Activated CD4-positive, alpha-beta T cell treated with anti-CD3 and anti-CD28 coated beads, Interleukin-2, Interleukin-6, amounts not matched to agents 100 ng/mL and 50 ng/mL, durations not matched to agents 16 hours and 8 hours (primary cell): ENCODE measurements at regions not wholly inside any gene's neighbourhood (a gene's known extent, or its start where the extent isn't known, plus 50 kb on each side); places are given as distances from the start of the nearest gene placed in this dataset.

ENCODE experiments used
- DNase-seq: peaks from one replicate; pipeline ENCODE4 v3.0.0-alpha.2; 2020

- no peak for DNase-seq
Measured at GRCh38 chr5:109529987-109530386, 120.2 kb upstream of the PJA2 start.

GRCh38 chr5:109529520-109529919, 119.7 kb upstream of the PJA2 start:
- DNase-seq = no peak

DNA sequence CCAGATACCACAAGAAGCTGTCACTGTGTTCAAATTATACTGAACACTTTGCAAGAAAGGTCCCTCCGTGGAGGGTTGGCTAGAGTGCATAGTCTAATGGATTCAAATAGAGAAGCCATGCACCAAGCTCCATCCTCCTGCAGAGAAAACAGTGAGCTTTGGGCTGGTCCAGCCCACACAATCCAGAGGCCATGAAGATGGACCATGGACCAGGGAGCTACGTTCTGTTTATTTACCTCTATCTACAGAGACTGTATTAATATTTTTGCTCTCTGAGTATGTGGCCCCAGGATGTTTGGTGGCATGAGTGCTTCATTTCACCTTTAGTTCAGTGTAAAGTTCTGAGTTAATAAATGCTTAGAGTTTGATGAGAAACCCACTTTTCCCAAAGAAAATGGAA, 114.8 kb upstream of the PJA2 start:
- no peak for DNase-seq

GRCh38 chr5:109524026-109524425, 114.3 kb upstream of the PJA2 start:
- no peak for DNase-seq

GRCh38 chr5:109522404-109522803, 112.6 kb upstream of the PJA2 start:
- DNase-seq = no peak

GRCh38 chr5:109519416-109519815, 109.6 kb upstream of the PJA2 start:
- DNase-seq = no peak

DNA sequence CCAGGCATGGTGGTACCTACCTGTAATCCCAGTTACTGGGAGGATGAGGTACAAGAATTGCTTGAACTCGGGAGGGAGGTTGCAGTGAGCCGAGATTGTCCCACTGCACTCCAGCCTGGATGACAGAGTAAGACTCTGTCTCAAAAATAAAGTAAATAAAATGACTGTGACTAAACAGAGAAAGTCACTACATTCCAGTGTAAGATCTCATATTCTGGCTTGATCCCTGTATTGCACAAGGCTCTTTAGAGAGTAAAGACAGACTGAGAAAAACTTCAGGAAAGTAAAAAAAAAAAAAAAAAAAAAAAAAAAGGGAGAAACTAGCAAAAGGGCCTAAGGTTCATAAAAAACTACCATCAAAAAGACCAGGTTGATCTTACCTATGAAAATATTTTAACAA, 106.6 kb upstream of the PJA2 start:
- no peak for DNase-seq

DNA sequence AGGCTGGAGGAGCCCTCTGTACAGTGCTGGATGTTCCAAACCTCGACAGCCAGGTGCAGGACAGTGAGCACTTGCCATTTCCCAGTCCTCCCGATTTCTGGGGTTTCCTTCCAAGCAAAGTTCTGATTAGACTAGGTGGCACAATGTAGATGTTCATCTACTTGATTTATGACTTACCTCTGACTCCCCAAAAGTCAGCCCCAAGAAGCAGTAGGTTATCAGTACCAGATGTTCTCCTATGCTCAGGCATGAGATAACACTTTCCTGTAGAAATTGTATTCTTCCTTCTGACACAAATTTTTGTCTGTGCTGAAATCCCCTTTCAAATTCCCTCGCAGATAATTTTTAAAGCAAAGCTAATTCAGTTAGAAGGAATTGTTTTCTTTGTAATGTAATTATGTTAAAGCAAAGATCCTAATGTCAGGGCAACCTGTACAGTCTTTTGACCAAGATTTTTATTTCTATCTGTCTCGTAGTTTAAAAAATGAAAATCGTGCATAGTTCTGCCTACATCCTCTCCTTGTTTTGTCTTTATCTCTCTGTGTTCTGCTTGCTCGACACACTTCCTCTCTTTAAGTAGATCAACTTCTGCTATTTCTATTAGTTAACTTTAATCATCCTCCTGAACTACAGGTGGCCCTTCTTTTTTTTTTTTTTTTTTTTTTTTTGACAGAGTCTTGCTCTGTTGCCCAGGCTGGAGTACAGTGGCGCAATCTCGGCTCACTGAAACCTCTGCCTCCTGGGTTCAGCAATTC, 102.4 kb upstream of the PJA2 start:
- no peak for DNase-seq

DNA sequence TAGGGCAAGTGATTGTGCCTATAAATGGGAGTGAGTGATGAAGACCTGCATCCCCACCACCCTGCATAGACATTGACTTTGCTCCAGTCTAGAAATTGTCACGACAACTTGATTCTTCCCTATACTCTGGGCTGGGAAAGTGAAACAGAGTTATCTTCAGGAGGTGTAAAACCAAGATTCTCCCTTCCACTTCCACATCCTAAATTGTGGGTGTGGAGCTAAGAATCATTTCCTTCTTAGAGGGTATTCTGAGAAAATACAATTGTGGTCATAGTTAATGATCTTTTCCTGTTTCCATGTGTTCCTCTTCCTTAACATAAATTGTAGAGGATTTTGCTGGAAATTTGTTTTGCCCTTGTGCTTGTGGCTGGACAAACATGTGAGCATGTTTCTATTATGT, 96.8 kb upstream of the PJA2 start:
- no peak for DNase-seq

GRCh38 chr5:109496112-109496511, 86.3 kb upstream of the PJA2 start:
- no peak for DNase-seq

GRCh38 chr5:109487753-109488420, 78.1 kb upstream of the PJA2 start:
- DNase-seq = no peak

DNA sequence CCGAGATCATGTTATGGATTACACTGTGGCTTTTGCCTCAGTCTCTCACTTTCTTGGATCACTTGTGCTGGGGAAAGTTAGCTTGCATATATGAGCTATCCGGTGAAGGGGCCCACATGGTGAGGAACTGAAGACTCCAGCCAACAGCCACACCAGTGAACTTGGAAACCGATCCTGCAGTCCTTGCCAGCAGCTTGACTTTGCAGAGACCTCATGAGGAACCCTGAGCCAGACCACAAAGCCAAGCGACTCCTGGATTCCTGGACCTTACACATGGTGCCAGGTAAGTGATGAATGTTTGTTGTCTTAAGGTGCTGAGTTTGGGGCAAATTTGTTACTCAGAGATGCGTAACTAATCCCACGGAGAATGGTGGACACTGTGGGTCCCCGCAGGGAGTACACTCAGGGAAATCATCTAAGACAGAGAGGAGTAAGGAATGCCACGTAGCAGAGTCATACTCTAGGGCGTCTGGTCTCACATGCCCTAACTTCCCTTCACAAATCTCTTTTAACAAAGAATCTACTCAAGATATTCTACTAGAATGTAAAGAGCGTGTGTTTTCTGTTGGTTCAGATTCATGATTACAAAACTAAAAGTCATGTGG, 76.5 kb upstream of the PJA2 start:
- DNase-seq = no peak

GRCh38 chr5:109485030-109485429, 75.3 kb upstream of the PJA2 start:
- DNase-seq = no peak

DNA sequence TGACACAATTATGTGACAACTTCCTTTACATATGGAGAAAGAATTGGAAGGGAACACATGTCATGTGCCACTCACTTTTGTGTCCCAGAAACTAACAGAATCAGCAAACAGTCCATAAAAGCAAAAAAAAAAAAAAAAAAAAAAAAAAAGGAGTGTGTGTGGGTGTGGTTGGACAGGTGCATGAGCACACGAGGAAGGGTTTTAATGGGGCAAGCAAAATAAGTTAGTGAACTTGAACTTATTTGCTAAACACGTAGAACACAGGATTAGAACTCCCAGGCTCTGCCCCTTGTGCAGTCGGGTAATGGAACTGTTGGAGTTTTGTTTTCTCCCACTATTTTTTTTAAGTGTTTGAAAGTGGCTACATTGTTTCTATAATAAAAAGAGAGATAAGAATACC, 74.8 kb upstream of the PJA2 start:
- no peak for DNase-seq

GRCh38 chr5:109483395-109483971, 73.7 kb upstream of the PJA2 start:
- DNase-seq = no peak

DNA sequence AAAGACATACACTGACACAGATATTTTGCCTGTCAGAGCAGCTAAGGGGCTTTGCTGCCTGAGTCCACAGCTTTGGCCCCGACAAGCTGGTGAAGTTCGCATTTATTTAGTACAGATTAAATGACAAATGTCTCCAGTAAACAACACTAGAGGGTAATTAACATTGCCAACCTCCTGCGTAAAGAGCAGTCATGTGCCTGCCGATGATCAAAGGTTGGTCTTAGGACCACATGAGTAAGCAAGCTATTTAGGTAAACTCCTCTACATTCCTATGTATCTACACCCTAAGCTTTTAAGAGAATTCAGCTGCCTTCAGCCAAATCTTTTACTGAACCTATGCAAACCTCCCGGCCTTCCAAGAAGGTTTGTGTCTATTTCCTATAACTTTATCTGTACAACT, 73.0 kb upstream of the PJA2 start:
- no peak for DNase-seq

GRCh38 chr5:109479260-109479860, 69.6 kb upstream of the PJA2 start:
- DNase-seq = peak; percentile 5

- DNase-seq = no peak
Measured at GRCh38 chr5:109478830-109479229, 69.1 kb upstream of the PJA2 start.

DNA sequence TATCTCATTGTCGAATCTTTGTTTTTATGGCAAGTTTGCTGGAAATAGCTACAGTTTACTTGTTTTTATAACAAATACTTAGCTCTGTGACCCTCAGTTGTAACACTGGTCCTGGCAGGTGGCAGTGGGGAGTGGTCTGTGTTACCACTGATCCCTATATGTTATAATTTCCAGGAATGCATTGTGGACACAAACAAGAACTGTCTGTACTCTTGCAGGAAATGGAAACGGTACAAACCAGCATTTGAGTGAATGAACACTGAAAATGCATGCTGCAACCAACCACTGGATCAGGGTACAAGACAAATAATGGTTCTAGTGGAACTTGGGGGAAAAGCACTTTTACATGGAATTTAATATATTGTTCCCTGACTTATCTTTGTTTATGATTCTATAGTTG, 66.5 kb upstream of the PJA2 start:
- DNase-seq = no peak

- DNase-seq = no peak
Measured at GRCh38 chr5:109469896-109470662, 60.3 kb upstream of the PJA2 start.

- DNase-seq = peak; percentile 74
Measured at GRCh38 chr5:109468737-109469420, 59.1 kb upstream of the PJA2 start.

DNA sequence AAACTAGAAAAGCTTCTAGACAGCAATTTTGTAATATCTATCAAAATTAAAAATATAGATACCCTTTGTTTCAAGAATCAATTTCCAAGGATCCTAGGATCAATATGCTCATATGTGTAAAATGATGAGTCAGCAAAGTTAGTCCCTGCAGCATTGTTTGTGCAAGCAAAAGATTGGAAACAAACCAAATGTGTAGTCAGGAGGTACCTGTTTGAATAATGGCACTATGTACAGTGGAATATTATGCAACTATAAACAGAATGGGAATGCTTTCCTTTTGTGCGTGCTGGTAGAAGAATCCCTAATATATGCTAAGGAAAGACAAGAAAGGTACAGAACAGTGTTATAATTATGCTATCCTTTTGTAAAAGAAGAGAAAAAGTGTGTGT, 58.5 kb upstream of the PJA2 start:
- no peak for DNase-seq
